Left kidney (tissue), 1 donor: ENCODE measurements at regions not wholly inside any gene's neighbourhood (a gene's known extent, or its start where the extent isn't known, plus 50 kb on each side); places are given as distances from the start of the nearest gene placed in this dataset.
A peak's percentile ranks its signal among the peaks of the same experiment; 100 is the strongest.
"Not testable (repeated sequence)": the region's sequence is repeated elsewhere in the genome, so short reads cannot be mapped to it uniquely, and the experiment has no call there.

Experiments
- DNase-seq: peaks from one replicate; pipeline ENCODE4 v3.0.0-alpha.2; 2013

- DNase-seq = no peak
These were observed 122.6 kb upstream of the FREM1 start for GRCh38 chr9:15032860-15033259.

- DNase-seq = no peak
These were observed 110.9 kb upstream of the FREM1 start for GRCh38 chr9:15021146-15021545.

GRCh38 chr9:15018096-15018637, 107.9 kb upstream of the FREM1 start:
- no peak for DNase-seq

GRCh38 chr9:15010581-15010980, 100.4 kb upstream of the FREM1 start:
- DNase-seq = no peak

GRCh38 chr9:15007698-15008097, 97.5 kb upstream of the FREM1 start:
- DNase-seq = no peak

- DNase-seq = no peak
These were observed 84.5 kb upstream of the FREM1 start for GRCh38 chr9:14994738-14995137.

GRCh38 chr9:14993901-14994554, 83.8 kb upstream of the FREM1 start:
- no peak for DNase-seq

- peak; percentile 89 for DNase-seq
These were observed 83.0 kb upstream of the FREM1 start for GRCh38 chr9:14993061-14993800.

- DNase-seq = no peak
These were observed 82.3 kb upstream of the FREM1 start for GRCh38 chr9:14992516-14992915.

- DNase-seq = no peak
These were observed 81.9 kb upstream of the FREM1 start for GRCh38 chr9:14992081-14992480.

GRCh38 chr9:14990647-14991046, 80.4 kb upstream of the FREM1 start:
- DNase-seq = not testable (repeated sequence)

- DNase-seq = no peak
These were observed 79.6 kb upstream of the FREM1 start for GRCh38 chr9:14989811-14990210.

GRCh38 chr9:14989336-14989735, 79.1 kb upstream of the FREM1 start:
- not testable (repeated sequence) for DNase-seq

GRCh38 chr9:14987858-14988257, 77.6 kb upstream of the FREM1 start:
- no peak for DNase-seq

- no peak for DNase-seq
These were observed 75.2 kb upstream of the FREM1 start for GRCh38 chr9:14985419-14985818.

GRCh38 chr9:14983599-14983998, 73.4 kb upstream of the FREM1 start:
- no peak for DNase-seq

- DNase-seq = no peak
These were observed 71.2 kb upstream of the FREM1 start for GRCh38 chr9:14981291-14981950.

GRCh38 chr9:14978022-14979000, 68.1 kb upstream of the FREM1 start:
- no peak for DNase-seq

- no peak for DNase-seq
These were observed 57.5 kb upstream of the FREM1 start for GRCh38 chr9:14967450-14968321.

GRCh38 chr9:14962193-14962882, 52.1 kb upstream of the FREM1 start:
- no peak for DNase-seq
